SK-N-SH (cell line): ENCODE measurements at regions not wholly inside any gene's neighbourhood (a gene's known extent, or its start where the extent isn't known, plus 50 kb on each side); places are given as distances from the start of the nearest gene placed in this dataset.

Source experiments
- CTCF ChIA-PET: fragments of 300-600, 350-600 bp; formaldehyde crosslinking; extraction: SDS; loops from one replicate; lab custom pipeline; 2021; lab: Yijun Ruan, JAX
- POLR2A ChIA-PET: fragments of 350-600 bp; sonication (Branson Sonifier 250); formaldehyde crosslinking; extraction: SDS; loops from one replicate; lab custom pipeline; 2020; ENCODE audit warnings: antibody characterized with exemption, inconsistent platforms; lab: Yijun Ruan, JAX
- DNase-seq: peaks from one replicate; pipeline ENCODE4 v3.0.0; 2012
- H2AFZ ChIP-seq: fragments of 200-600 bp; sonication (generic); 2 replicates; pipeline ENCODE4 v1.8.1; 2016; ENCODE audit warnings: antibody characterized with exemption, mild to moderate bottlenecking, low read depth
- H3F3A ChIP-seq: fragments of 200-600 bp; sonication (generic); replicated peaks from 2 replicates; pipeline ENCODE3; 2016; ENCODE audit warnings: antibody characterized with exemption, mild to moderate bottlenecking; ENCODE audit not compliant: insufficient read depth
- H3K27ac ChIP-seq, 2 experiments: fragments of 200-500 bp in 1 of 2; fragments of 200-600 bp in 1 of 2; sonication (Bioruptor generic) in 1 of 2; sonication (generic), shearing (Covaris generic) in 1 of 2; 2 replicates each; pipeline versions ENCODE4 v1.5.1 to v1.6.1; 2014 to 2016; ENCODE audit warnings: low read depth in 2 of 2, inconsistent platforms in 1 of 2, low read length in 1 of 2, mild to moderate bottlenecking in 1 of 2, mixed read lengths in 1 of 2
- H3K27me3 ChIP-seq: fragments of 200-600 bp; sonication (generic), shearing (Covaris generic); 2 replicates; pipeline ENCODE4 v1.6.1; 2016; ENCODE audit warnings: mixed run types; ENCODE audit not compliant: insufficient read depth
- H3K36me3 ChIP-seq, 2 experiments: fragments of 200-500 bp in 1 of 2; fragments of 200-600 bp in 1 of 2; sonication (Bioruptor generic) in 1 of 2; sonication (generic) in 1 of 2; replicated peaks in 1 of 2; 2 replicates each; pipeline versions ENCODE3 to v1.5.1; 2014 to 2016; ENCODE audit warnings: low read length in 1 of 2, mild to moderate bottlenecking in 1 of 2; ENCODE audit not compliant: insufficient read depth in 2 of 2, control insufficient read depth in 1 of 2
- H3K4me1 ChIP-seq, 2 experiments: fragments of 200-500 bp in 1 of 2; fragments of 200-600 bp in 1 of 2; sonication (Bioruptor generic) in 1 of 2; sonication (generic), shearing (Covaris generic) in 1 of 2; 2 replicates each; pipeline versions ENCODE4 v1.5.1 to v1.6.1; 2014 to 2016; ENCODE audit warnings: low read depth in 1 of 2, low read length in 1 of 2, mixed run types in 1 of 2; ENCODE audit not compliant: insufficient read depth in 2 of 2, control insufficient read depth in 1 of 2
- H3K4me2 ChIP-seq: fragments of 200-600 bp; sonication (generic), shearing (Covaris generic); 2 replicates; pipeline ENCODE4 v1.6.1; 2017; ENCODE audit warnings: mixed run types
- H3K4me3 ChIP-seq, 2 experiments: fragments of 200-500 bp in 1 of 2; fragments of 200-600 bp in 1 of 2; sonication (Bioruptor generic) in 1 of 2; sonication (generic), shearing (Covaris generic) in 1 of 2; 2 replicates each; pipeline versions ENCODE4 v1.5.1 to v1.8.1; 2014 to 2016; ENCODE audit warnings: low read depth in 2 of 2, inconsistent platforms in 1 of 2, low read length in 1 of 2, mild to moderate bottlenecking in 1 of 2, mixed read lengths in 1 of 2, moderate library complexity in 1 of 2
- H3K79me2 ChIP-seq: fragments of 200-600 bp; sonication (generic); 2 replicates; pipeline ENCODE4 v1.8.1; 2017; ENCODE audit warnings: mild to moderate bottlenecking; ENCODE audit not compliant: insufficient read depth
- H3K9ac ChIP-seq: fragments of 200-600 bp; sonication (generic); 2 replicates; pipeline ENCODE4 v1.6.1; 2017; ENCODE audit warnings: mixed run types
- H3K9me2 ChIP-seq: fragments of 200-600 bp; sonication (generic); 2 replicates; pipeline ENCODE4 v1.6.1; 2017; ENCODE audit warnings: mixed run types
- H3K9me3 ChIP-seq: fragments of 200-600 bp; sonication (generic); 2 replicates; pipeline ENCODE4 v1.6.1; 2017; ENCODE audit warnings: mixed run types, mild to moderate bottlenecking, moderate library complexity
- H4K20me1 ChIP-seq: fragments of 200-600 bp; sonication (generic); 2 replicates; pipeline ENCODE4 v1.6.1; 2017; ENCODE audit warnings: mild to moderate bottlenecking, mixed run types; ENCODE audit not compliant: insufficient read depth
- EP300 ChIP-seq, 2 experiments: IDR thresholded peaks; 2 replicates each; pipeline versions ENCODE4 v1.4.0 to v1.6.1; 2012; ENCODE audit warnings: borderline replicate concordance in 1 of 2, low read depth in 1 of 2, low read length in 1 of 2
- EZH2phosphoT487 ChIP-seq: fragments of 200-600 bp; sonication (generic); IDR thresholded peaks from 2 replicates; pipeline ENCODE4 v1.6.1; 2017; ENCODE audit warnings: low read depth, mixed run types, mild to moderate bottlenecking, antibody characterized with exemption, moderate library complexity, borderline replicate concordance
- GABPA ChIP-seq: IDR thresholded peaks from 2 replicates; pipeline ENCODE4 v1.4.0; 2012; ENCODE audit warnings: low read depth, mild to moderate bottlenecking
- GATA2 ChIP-seq: sonication (generic); formaldehyde crosslinking; IDR thresholded peaks from 2 replicates; pipeline ENCODE4 v1.5.0; 2020; ENCODE audit warnings: mild to moderate bottlenecking, missing genetic modification reagents
- JUND ChIP-seq: IDR thresholded peaks from 2 replicates; pipeline ENCODE4 v1.4.0; 2012
- MEF2A ChIP-seq: IDR thresholded peaks from 2 replicates; pipeline ENCODE4 v1.4.0; 2012; ENCODE audit warnings: low read depth, borderline replicate concordance
- NFIC ChIP-seq: IDR thresholded peaks from 2 replicates; pipeline ENCODE4 v1.4.0; 2012; ENCODE audit warnings: borderline replicate concordance
- NRF1 ChIP-seq: IDR thresholded peaks from 2 replicates; pipeline ENCODE4 v1.6.1; 2012; ENCODE audit warnings: low read depth, mild to moderate bottlenecking, low read length
- POLR2AphosphoS5 ChIP-seq: IDR thresholded peaks from 2 replicates; pipeline ENCODE4 v1.6.1; 2012; ENCODE audit warnings: low read depth, low read length
- RAD21 ChIP-seq: IDR thresholded peaks from 2 replicates; pipeline ENCODE4 v1.6.1; 2012; ENCODE audit warnings: mild to moderate bottlenecking, low read length
- RFX5 ChIP-seq: IDR thresholded peaks from 2 replicates; pipeline ENCODE4 v1.6.1; 2012; ENCODE audit warnings: mild to moderate bottlenecking, improper control_type of control experiment, low read length
- TAF1 ChIP-seq: IDR thresholded peaks from 2 replicates; pipeline ENCODE4 v1.6.1; 2012; ENCODE audit warnings: low read depth, mild to moderate bottlenecking, low read length, moderate library complexity, borderline replicate concordance
- TCF12 ChIP-seq: IDR thresholded peaks from 2 replicates; pipeline ENCODE4 v1.4.0; 2012
- YY1 ChIP-seq: IDR thresholded peaks from 2 replicates; pipeline ENCODE4 v1.4.0; 2012; ENCODE audit warnings: low read depth, mild to moderate bottlenecking
- WGBS: methylation state at CpG from one replicate; pipeline ENCODE4 v1.1.6; 2017; ENCODE audit warnings: low lambda C conversion rate; 5-methylcytosine and 5-hydroxymethylcytosine counted together
- TF ChIP-seq, protein P1 (sequence below): fragments of 200-600 bp; sonication (generic); IDR thresholded peaks from 2 replicates; pipeline ENCODE4 v1.6.1; 2017; ENCODE audit warnings: antibody characterized with exemption, mild to moderate bottlenecking, moderate library complexity
- TF ChIP-seq, protein P2 (sequence below): IDR thresholded peaks from 2 replicates; pipeline ENCODE4 v1.4.0; 2012; ENCODE audit warnings: low read depth, borderline replicate concordance
- TF ChIP-seq, protein P3 (sequence below): fragments of 150-350 bp; IDR thresholded peaks from 2 replicates; pipeline ENCODE4 v1.6.1; 2017; ENCODE audit warnings: antibody characterized with exemption, low read length, low read depth, borderline replicate concordance
- TF ChIP-seq, protein P4 (sequence below): fragments of 150-350 bp; IDR thresholded peaks from 2 replicates; pipeline ENCODE4 v1.6.1; 2016; ENCODE audit warnings: mild to moderate bottlenecking, low read depth, low read length
- TF ChIP-seq, protein P5 (sequence below): IDR thresholded peaks from 2 replicates; pipeline ENCODE4 v1.4.0; 2012; ENCODE audit warnings: low read depth
- TF ChIP-seq, protein P6 (sequence below): IDR thresholded peaks from 2 replicates; pipeline ENCODE4; 2012

DNA sequence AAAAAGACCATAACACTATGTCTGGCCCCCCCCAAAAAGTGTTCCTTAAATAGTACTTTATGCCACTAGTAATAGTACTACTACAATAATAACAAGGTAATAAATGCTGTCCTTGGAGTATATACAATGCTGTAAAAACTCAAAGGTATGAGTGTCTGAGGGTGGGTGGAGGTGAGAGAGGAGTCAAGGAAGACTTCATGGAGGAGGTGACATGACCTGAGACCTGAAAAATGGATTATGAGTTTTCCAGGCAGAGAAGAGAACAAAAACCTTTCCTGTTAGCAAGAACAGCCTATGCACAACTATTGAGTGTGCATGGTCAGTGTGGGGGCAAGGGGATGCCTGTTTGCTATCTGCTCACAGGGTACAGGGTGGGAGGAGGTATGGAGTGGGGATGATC, 290.2 kb upstream of the USP24 start:
- Histone ChIP-seq H3K36me3 (no peaks in the 10 kb centered on the region), H3K27me3 (no peaks in the 10 kb centered on the region), H2AFZ (no peak overlapping the region), H3K27ac (no peak overlapping the region), H3K9me2 (no peaks in the 10 kb centered on the region), H4K20me1 (no peaks in the 10 kb centered on the region), H3K9ac (no peak overlapping the region), H3K4me2 (no peak overlapping the region), H3K4me3 (no peak overlapping the region), H3F3A (no peaks in the 10 kb centered on the region), H3K9me3 (no peaks in the 10 kb centered on the region), H3K79me2 (no peaks in the 10 kb centered on the region)
- POLR2A ChIA-PET: no interaction called here
- CTCF ChIA-PET: no interaction called here
- DNase-seq: no peak
- TF ChIP-seq YY1 (no peak), TCF12 (no peak), EZH2phosphoT487 (no peak), POLR2AphosphoS5 (no peak), GABPA (no peak), GATA2 (CRISPR knock-in tag) (no peak)
- TF ChIP-seq, protein P1, sequence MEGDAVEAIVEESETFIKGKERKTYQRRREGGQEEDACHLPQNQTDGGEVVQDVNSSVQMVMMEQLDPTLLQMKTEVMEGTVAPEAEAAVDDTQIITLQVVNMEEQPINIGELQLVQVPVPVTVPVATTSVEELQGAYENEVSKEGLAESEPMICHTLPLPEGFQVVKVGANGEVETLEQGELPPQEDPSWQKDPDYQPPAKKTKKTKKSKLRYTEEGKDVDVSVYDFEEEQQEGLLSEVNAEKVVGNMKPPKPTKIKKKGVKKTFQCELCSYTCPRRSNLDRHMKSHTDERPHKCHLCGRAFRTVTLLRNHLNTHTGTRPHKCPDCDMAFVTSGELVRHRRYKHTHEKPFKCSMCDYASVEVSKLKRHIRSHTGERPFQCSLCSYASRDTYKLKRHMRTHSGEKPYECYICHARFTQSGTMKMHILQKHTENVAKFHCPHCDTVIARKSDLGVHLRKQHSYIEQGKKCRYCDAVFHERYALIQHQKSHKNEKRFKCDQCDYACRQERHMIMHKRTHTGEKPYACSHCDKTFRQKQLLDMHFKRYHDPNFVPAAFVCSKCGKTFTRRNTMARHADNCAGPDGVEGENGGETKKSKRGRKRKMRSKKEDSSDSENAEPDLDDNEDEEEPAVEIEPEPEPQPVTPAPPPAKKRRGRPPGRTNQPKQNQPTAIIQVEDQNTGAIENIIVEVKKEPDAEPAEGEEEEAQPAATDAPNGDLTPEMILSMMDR: no peak
- TF ChIP-seq, protein P2, sequence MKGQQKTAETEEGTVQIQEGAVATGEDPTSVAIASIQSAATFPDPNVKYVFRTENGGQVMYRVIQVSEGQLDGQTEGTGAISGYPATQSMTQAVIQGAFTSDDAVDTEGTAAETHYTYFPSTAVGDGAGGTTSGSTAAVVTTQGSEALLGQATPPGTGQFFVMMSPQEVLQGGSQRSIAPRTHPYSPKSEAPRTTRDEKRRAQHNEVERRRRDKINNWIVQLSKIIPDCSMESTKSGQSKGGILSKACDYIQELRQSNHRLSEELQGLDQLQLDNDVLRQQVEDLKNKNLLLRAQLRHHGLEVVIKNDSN: no peak
- TF ChIP-seq, protein P3, sequence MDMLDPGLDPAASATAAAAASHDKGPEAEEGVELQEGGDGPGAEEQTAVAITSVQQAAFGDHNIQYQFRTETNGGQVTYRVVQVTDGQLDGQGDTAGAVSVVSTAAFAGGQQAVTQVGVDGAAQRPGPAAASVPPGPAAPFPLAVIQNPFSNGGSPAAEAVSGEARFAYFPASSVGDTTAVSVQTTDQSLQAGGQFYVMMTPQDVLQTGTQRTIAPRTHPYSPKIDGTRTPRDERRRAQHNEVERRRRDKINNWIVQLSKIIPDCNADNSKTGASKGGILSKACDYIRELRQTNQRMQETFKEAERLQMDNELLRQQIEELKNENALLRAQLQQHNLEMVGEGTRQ: no peak
- TF ChIP-seq, protein P4, sequence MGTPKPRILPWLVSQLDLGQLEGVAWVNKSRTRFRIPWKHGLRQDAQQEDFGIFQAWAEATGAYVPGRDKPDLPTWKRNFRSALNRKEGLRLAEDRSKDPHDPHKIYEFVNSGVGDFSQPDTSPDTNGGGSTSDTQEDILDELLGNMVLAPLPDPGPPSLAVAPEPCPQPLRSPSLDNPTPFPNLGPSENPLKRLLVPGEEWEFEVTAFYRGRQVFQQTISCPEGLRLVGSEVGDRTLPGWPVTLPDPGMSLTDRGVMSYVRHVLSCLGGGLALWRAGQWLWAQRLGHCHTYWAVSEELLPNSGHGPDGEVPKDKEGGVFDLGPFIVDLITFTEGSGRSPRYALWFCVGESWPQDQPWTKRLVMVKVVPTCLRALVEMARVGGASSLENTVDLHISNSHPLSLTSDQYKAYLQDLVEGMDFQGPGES: no peak
- TF ChIP-seq, all 33 proteins: peak for 0
- peaks cover 11 to 14% of the 10 kb centered on the region in 2 experiments; a peak in 2 of 4 replicates for H3K4me1 ChIP-seq

DNA sequence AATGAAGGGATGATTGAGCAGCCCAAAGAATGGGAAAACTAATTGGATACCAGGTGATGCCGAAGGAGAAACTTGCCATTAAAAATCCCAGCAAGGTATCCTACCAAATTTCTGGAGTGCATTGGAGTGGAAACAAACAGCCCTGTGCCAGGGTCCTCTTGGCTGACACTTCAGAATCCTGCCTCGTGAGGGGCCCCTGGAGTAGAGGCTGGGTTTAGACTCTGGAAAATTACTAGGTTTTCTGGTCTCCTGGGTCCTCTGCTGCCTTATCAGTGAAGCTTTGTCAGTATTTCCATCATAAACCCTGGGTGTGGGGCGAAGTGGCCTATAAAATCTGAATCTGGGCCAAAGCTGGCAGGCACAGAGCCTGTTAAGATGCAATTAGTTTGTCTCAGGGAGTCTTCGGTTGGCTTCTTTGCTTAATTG, 289.2 kb upstream of the USP24 start:
- no peaks in the 10 kb centered on the region for H3K9me2 ChIP-seq
- no peaks in the 10 kb centered on the region for H3K9me3 ChIP-seq
- no peaks in the 10 kb centered on the region for H3F3A ChIP-seq
- H3K27me3 ChIP-seq: no peaks in the 10 kb centered on the region
- H3K4me3 ChIP-seq: no peak overlapping the region
- ChIA-PET POLR2A (no interaction called here), CTCF (no interaction called here)
- WGBS: 63% methylated on average over 4 of the region's 4 CpGs
- TF ChIP-seq, protein P2: no peak
- TF ChIP-seq NRF1: no peak
- no peak for TF ChIP-seq EP300 (IDR thresholded peaks at IDR 0.05; ENCODE audit: borderline replicate concordance in 1 of 2, low read depth in 1 of 2, low read length in 1 of 2)
- TF ChIP-seq, protein P5, sequence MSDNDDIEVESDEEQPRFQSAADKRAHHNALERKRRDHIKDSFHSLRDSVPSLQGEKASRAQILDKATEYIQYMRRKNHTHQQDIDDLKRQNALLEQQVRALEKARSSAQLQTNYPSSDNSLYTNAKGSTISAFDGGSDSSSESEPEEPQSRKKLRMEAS: no peak
- no peak for TF ChIP-seq RFX5
- TF ChIP-seq JUND: no peak
- no peak for TF ChIP-seq RAD21
- TF ChIP-seq, protein P6, sequence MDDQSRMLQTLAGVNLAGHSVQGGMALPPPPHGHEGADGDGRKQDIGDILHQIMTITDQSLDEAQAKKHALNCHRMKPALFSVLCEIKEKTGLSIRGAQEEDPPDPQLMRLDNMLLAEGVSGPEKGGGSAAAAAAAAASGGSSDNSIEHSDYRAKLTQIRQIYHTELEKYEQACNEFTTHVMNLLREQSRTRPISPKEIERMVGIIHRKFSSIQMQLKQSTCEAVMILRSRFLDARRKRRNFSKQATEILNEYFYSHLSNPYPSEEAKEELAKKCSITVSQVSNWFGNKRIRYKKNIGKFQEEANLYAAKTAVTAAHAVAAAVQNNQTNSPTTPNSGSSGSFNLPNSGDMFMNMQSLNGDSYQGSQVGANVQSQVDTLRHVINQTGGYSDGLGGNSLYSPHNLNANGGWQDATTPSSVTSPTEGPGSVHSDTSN: no peak
- no peak for TF ChIP-seq NFIC
- no peak for TF ChIP-seq MEF2A
- TF ChIP-seq, protein P4: no peak
- TF ChIP-seq, protein P3: no peak
- TF ChIP-seq TAF1: no peak
- no peak for DNase-seq
- H3K4me1 ChIP-seq: peaks cover 11 to 14% of the 10 kb centered on the region in 2 experiments; a peak in 2 of 4 replicates
- H3K4me2 ChIP-seq: no peak overlapping the region
- no peaks in the 10 kb centered on the region for H3K36me3 ChIP-seq
- no peaks in the 10 kb centered on the region for H4K20me1 ChIP-seq
- H2AFZ ChIP-seq: no peak overlapping the region
- H3K27ac ChIP-seq: no peak overlapping the region; a peak in 1 of 4 replicates
- no peak overlapping the region for H3K9ac ChIP-seq
- no peaks in the 10 kb centered on the region for H3K79me2 ChIP-seq
